Caco-2 (cell line): ENCODE measurements at regions not wholly inside any gene's neighbourhood (a gene's known extent, or its start where the extent isn't known, plus 50 kb on each side); places are given as distances from the start of the nearest gene placed in this dataset.
A peak's percentile ranks its signal among the peaks of the same experiment; 100 is the strongest.

Source experiments
- BruUV-seq: library from RNA; stranded (reverse); fragments of 400-500 nt; replicated peaks from 2 replicates; lab custom pipeline; 2021; lab: Mats Ljungman, UMichigan
- CTCF ChIA-PET: fragments of 300-600 bp; sonication (Branson Sonifier 250); formaldehyde crosslinking; loops from one replicate; lab custom pipeline; 2022; ENCODE audit warnings: antibody characterized with exemption; lab: Charles Lee
- POLR2A ChIA-PET: fragments of 300-600 bp; sonication (Branson Sonifier 250); formaldehyde crosslinking; loops from one replicate; lab custom pipeline; 2022; ENCODE audit warnings: antibody characterized with exemption; lab: Charles Lee
- DNase-seq, 2 experiments: peaks; one replicate each; pipeline versions ENCODE4 v3.0.0 to v3.0.0-alpha.2; 2020 to 2022
- H3K27me3 ChIP-seq: replicated peaks from 2 replicates; pipeline ENCODE4 v1.6.0; 2011; ENCODE audit warnings: low read length; ENCODE audit not compliant: control insufficient read depth, insufficient read depth
- H3K36me3 ChIP-seq: 2 replicates; pipeline ENCODE4 v1.5.1; 2011; ENCODE audit warnings: low read length; ENCODE audit not compliant: control insufficient read depth, insufficient read depth
- H3K4me1 ChIP-seq: fragments of 250-450 bp; sonication (Bioruptor Pico); 2 replicates; pipeline ENCODE4 v1.5.1; 2020; ENCODE audit warnings: mild to moderate bottlenecking
- H3K4me3 ChIP-seq: 2 replicates; pipeline ENCODE4 v1.5.1; 2011; ENCODE audit warnings: low read depth, mild to moderate bottlenecking, control low read depth, low read length
- H3K9me3 ChIP-seq: fragments of 250-450 bp; sonication (Bioruptor Pico); 2 replicates; pipeline ENCODE4 v1.5.1; 2020; ENCODE audit warnings: mild to moderate bottlenecking, moderate library complexity
- H3K27ac Mint-ChIP-seq: one replicate; pipeline ENCODE4 v1.8.0; 2022; ENCODE audit warnings: mixed read lengths; ENCODE audit not compliant: unreplicated experiment
- H3K27me3 Mint-ChIP-seq: one replicate; pipeline ENCODE4 v1.8.0; 2022; ENCODE audit warnings: mixed read lengths; ENCODE audit not compliant: insufficient read depth, unreplicated experiment
- H3K36me3 Mint-ChIP-seq: one replicate; pipeline ENCODE4 v1.8.0; 2022; ENCODE audit warnings: mild to moderate bottlenecking, mixed read lengths; ENCODE audit not compliant: insufficient read depth, unreplicated experiment
- H3K4me1 Mint-ChIP-seq: one replicate; pipeline ENCODE4 v1.8.0; 2022; ENCODE audit warnings: low read depth, mixed read lengths; ENCODE audit not compliant: unreplicated experiment
- H3K4me3 Mint-ChIP-seq: one replicate; pipeline ENCODE4 v1.8.0; 2022; ENCODE audit warnings: mild to moderate bottlenecking, moderate library complexity, mixed read lengths; ENCODE audit not compliant: unreplicated experiment
- H3K9me3 Mint-ChIP-seq: one replicate; pipeline ENCODE4 v1.8.0; 2022; ENCODE audit warnings: mixed read lengths; ENCODE audit not compliant: unreplicated experiment
- intact Hi-C: fragments of 100-400 bp; cut with micrococcal nuclease; formaldehyde crosslinking; loops from one replicate; pipeline ENCODE4 v1.10.0; 2022; ENCODE audit not compliant: unreplicated experiment
- TF ChIP-seq, protein P1 (sequence below), 2 experiments: fragments of 200-600 bp in 1 of 2; IDR thresholded peaks; 1 replicate in 1 of 2; 2 replicates in 1 of 2; pipeline versions ENCODE4 v1.5.1 to v1.8.0; 2011 to 2022; ENCODE audit warnings: antibody characterized with exemption in 1 of 2, control low read depth in 1 of 2, inconsistent platforms in 1 of 2, low read depth in 1 of 2, low read length in 1 of 2, mild to moderate bottlenecking in 1 of 2, moderate library complexity in 1 of 2; ENCODE audit not compliant: insufficient read depth in 1 of 2, severe bottlenecking in 1 of 2, unreplicated experiment in 1 of 2

GRCh38 chr6:4322846-4323309 lies 187.5 kb upstream of the ECI2 start:
- Mint-ChIP-seq H3K4me3 (no peak overlapping the region), H3K27me3 (no peaks in the 10 kb centered on the region), H3K27ac (no peak overlapping the region), H3K36me3 (no peaks in the 10 kb centered on the region), H3K4me1 (no peaks in the 10 kb centered on the region), H3K9me3 (no peaks in the 10 kb centered on the region)
- H3K27me3 ChIP-seq = no peaks in the 10 kb centered on the region
- H3K9me3 ChIP-seq = 0 out of 2 replicates have a peak, but pooled peaks cover 4% of the 10 kb centered on the region
- H3K4me1 ChIP-seq = no peaks in the 10 kb centered on the region
- ChIA-PET CTCF (no interaction called here), POLR2A (no interaction called here)
- intact Hi-C loops = no loop called here
- H3K4me3 ChIP-seq = no peak overlapping the region
- DNase-seq = peak in 1 of 2 experiments; percentile 5
- no TSS peak for BruUV-seq
- H3K36me3 ChIP-seq = no peaks in the 10 kb centered on the region
- TF ChIP-seq, protein P1, sequence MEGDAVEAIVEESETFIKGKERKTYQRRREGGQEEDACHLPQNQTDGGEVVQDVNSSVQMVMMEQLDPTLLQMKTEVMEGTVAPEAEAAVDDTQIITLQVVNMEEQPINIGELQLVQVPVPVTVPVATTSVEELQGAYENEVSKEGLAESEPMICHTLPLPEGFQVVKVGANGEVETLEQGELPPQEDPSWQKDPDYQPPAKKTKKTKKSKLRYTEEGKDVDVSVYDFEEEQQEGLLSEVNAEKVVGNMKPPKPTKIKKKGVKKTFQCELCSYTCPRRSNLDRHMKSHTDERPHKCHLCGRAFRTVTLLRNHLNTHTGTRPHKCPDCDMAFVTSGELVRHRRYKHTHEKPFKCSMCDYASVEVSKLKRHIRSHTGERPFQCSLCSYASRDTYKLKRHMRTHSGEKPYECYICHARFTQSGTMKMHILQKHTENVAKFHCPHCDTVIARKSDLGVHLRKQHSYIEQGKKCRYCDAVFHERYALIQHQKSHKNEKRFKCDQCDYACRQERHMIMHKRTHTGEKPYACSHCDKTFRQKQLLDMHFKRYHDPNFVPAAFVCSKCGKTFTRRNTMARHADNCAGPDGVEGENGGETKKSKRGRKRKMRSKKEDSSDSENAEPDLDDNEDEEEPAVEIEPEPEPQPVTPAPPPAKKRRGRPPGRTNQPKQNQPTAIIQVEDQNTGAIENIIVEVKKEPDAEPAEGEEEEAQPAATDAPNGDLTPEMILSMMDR (IDR thresholded peaks at IDR 0.05; ENCODE audit: insufficient read depth in 1 of 2, low read depth in 1 of 2, low read length in 1 of 2, severe bottlenecking in 1 of 2, unreplicated experiment in 1 of 2) = no peak

- H3K36me3 ChIP-seq = no peaks in the 10 kb centered on the region
- no peaks in the 10 kb centered on the region for H3K4me1 ChIP-seq
- TF ChIP-seq, protein P1 (IDR thresholded peaks at IDR 0.05; ENCODE audit: insufficient read depth in 1 of 2, low read depth in 1 of 2, low read length in 1 of 2, severe bottlenecking in 1 of 2, unreplicated experiment in 1 of 2) = no peak
- 0 out of 2 replicates have a peak, but pooled peaks cover 4% of the 10 kb centered on the region for H3K9me3 ChIP-seq
- intact Hi-C loops = no loop called here
- no peaks in the 10 kb centered on the region for H3K27me3 ChIP-seq
- Mint-ChIP-seq H3K27me3 (no peaks in the 10 kb centered on the region), H3K36me3 (no peaks in the 10 kb centered on the region), H3K4me3 (no peak overlapping the region), H3K27ac (no peak overlapping the region), H3K9me3 (no peaks in the 10 kb centered on the region), H3K4me1 (no peaks in the 10 kb centered on the region)
- no peak overlapping the region for H3K4me3 ChIP-seq
- ChIA-PET POLR2A (no interaction called here), CTCF (no interaction called here)
- DNase-seq = no peak
- no TSS peak for BruUV-seq
Observed at GRCh38 chr6:4322134-4322845, 186.9 kb upstream of the ECI2 start.

DNA sequence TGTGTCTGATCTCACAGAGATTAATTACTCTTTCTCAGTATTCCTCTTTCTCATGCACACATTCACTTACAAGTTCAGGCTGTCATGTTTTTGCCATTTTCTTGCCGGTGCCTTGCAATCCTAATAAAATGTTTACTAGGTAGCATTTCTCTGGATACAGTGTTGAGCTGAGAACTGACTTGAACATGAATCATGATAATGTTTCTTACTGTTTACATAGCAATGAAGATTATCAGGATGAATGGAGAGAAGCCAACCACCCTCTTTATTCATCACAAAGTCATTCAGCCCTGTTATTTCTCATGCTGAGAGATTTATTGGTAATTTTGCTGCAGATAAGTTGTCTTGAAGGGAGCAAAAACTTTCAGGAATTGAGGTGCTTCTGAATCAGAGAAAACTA lies 185.5 kb upstream of the ECI2 start:
- no peaks in the 10 kb centered on the region for H3K36me3 ChIP-seq
- no peaks in the 10 kb centered on the region for H3K9me3 Mint-ChIP-seq
- no peak for DNase-seq
- no peaks in the 10 kb centered on the region for H3K27me3 Mint-ChIP-seq
- no peak overlapping the region for H3K4me3 ChIP-seq
- 0 out of 2 replicates have a peak, but pooled peaks cover 4% of the 10 kb centered on the region for H3K9me3 ChIP-seq
- CTCF ChIA-PET = no interaction called here
- no peak overlapping the region for H3K4me3 Mint-ChIP-seq
- TF ChIP-seq, protein P1 (IDR thresholded peaks at IDR 0.05; ENCODE audit: insufficient read depth in 1 of 2, low read depth in 1 of 2, low read length in 1 of 2, severe bottlenecking in 1 of 2, unreplicated experiment in 1 of 2) = no peak
- H3K27ac Mint-ChIP-seq = no peak overlapping the region
- intact Hi-C loops = no loop called here
- POLR2A ChIA-PET = no interaction called here
- no peaks in the 10 kb centered on the region for H3K4me1 Mint-ChIP-seq
- BruUV-seq = no TSS peak
- no peaks in the 10 kb centered on the region for H3K36me3 Mint-ChIP-seq
- H3K4me1 ChIP-seq = no peaks in the 10 kb centered on the region
- H3K27me3 ChIP-seq = no peaks in the 10 kb centered on the region
